ENCODE measurements at regions not wholly inside any gene's neighbourhood (a gene's known extent, or its start where the extent isn't known, plus 50 kb on each side); places are given as distances from the start of the nearest gene placed in this dataset.

GRCh38 chr2:114046866-114047435 is 157.1 kb downstream of the ACTR3 start:
- in situ Hi-C loops (cut with HindIII; ENCODE audit: extremely low pct_ligation_motif_present, low pct_unique_long_range_greater_than_20kb): no loop called here
- POLR2A ChIA-PET: no interaction called here

More at GRCh38 chr2:114046866-114047435, 157.1 kb downstream of the ACTR3 start:
- H3K36me3 ChIP-seq (replicated peaks in 1 of 2; ENCODE audit: control insufficient read depth in 1 of 2, insufficient read depth in 2 of 2, low read length in 2 of 2): no peaks in the 10 kb centered on the region
- intact Hi-C loops (cut with micrococcal nuclease; ENCODE audit: unreplicated experiment): no loop called here
- no peak overlapping the region for H3K27ac ChIP-seq (ENCODE audit: extremely low read length, insufficient read depth, low read length)
- no peaks in the 10 kb centered on the region for H3K27me3 ChIP-seq (ENCODE audit: control insufficient read depth in 1 of 2, insufficient read depth in 2 of 2, low read length in 2 of 2)
- H4K20me1 ChIP-seq (ENCODE audit: insufficient read depth, low read length): no peaks in the 10 kb centered on the region
- H3K79me2 ChIP-seq (ENCODE audit: insufficient read depth, low read length): no peaks in the 10 kb centered on the region
- CTCF ChIA-PET (ENCODE audit: low intra/inter-chr PET ratio, low total read pairs): no interaction called here
- H3K4me2 ChIP-seq (ENCODE audit: low read depth, low read length): no peak overlapping the region
- no peak overlapping the region for H3K4me3 ChIP-seq (replicated peaks in 1 of 3; ENCODE audit: insufficient read depth in 1 of 3, low read depth in 2 of 3, low read length in 3 of 3)
- FAIRE-seq (no peak), DNase-seq (ENCODE audit: low spot score) (no peak), ATAC-seq (no peak)
- no peaks in the 10 kb centered on the region for H3K9me3 ChIP-seq (ENCODE audit: low read length)
- H3K4me1 ChIP-seq (ENCODE audit: insufficient read depth, low read length): no peaks in the 10 kb centered on the region
- TF ChIP-seq POLR2AphosphoS2 (IDR thresholded peaks at IDR 0.05; ENCODE audit: low read depth, low read length): no peak
- no peak for TF ChIP-seq ZNF674 (CRISPR knock-in tag; IDR thresholded peaks at IDR 0.05; ENCODE audit: low read depth)
- no peak for TF ChIP-seq AKAP8 (CRISPR knock-in tag; IDR thresholded peaks at IDR 0.05)
- no peak for TF ChIP-seq CEBPB (IDR thresholded peaks at IDR 0.05; ENCODE audit: borderline replicate concordance, low read depth, low read length)
- no peak for TF ChIP-seq ZNF121 (CRISPR knock-in tag; IDR thresholded peaks at IDR 0.05)
- no peak for TF ChIP-seq IRX3 (CRISPR knock-in tag; IDR thresholded peaks at IDR 0.05; ENCODE audit: borderline replicate concordance, low read depth)
- TF ChIP-seq, protein P1, sequence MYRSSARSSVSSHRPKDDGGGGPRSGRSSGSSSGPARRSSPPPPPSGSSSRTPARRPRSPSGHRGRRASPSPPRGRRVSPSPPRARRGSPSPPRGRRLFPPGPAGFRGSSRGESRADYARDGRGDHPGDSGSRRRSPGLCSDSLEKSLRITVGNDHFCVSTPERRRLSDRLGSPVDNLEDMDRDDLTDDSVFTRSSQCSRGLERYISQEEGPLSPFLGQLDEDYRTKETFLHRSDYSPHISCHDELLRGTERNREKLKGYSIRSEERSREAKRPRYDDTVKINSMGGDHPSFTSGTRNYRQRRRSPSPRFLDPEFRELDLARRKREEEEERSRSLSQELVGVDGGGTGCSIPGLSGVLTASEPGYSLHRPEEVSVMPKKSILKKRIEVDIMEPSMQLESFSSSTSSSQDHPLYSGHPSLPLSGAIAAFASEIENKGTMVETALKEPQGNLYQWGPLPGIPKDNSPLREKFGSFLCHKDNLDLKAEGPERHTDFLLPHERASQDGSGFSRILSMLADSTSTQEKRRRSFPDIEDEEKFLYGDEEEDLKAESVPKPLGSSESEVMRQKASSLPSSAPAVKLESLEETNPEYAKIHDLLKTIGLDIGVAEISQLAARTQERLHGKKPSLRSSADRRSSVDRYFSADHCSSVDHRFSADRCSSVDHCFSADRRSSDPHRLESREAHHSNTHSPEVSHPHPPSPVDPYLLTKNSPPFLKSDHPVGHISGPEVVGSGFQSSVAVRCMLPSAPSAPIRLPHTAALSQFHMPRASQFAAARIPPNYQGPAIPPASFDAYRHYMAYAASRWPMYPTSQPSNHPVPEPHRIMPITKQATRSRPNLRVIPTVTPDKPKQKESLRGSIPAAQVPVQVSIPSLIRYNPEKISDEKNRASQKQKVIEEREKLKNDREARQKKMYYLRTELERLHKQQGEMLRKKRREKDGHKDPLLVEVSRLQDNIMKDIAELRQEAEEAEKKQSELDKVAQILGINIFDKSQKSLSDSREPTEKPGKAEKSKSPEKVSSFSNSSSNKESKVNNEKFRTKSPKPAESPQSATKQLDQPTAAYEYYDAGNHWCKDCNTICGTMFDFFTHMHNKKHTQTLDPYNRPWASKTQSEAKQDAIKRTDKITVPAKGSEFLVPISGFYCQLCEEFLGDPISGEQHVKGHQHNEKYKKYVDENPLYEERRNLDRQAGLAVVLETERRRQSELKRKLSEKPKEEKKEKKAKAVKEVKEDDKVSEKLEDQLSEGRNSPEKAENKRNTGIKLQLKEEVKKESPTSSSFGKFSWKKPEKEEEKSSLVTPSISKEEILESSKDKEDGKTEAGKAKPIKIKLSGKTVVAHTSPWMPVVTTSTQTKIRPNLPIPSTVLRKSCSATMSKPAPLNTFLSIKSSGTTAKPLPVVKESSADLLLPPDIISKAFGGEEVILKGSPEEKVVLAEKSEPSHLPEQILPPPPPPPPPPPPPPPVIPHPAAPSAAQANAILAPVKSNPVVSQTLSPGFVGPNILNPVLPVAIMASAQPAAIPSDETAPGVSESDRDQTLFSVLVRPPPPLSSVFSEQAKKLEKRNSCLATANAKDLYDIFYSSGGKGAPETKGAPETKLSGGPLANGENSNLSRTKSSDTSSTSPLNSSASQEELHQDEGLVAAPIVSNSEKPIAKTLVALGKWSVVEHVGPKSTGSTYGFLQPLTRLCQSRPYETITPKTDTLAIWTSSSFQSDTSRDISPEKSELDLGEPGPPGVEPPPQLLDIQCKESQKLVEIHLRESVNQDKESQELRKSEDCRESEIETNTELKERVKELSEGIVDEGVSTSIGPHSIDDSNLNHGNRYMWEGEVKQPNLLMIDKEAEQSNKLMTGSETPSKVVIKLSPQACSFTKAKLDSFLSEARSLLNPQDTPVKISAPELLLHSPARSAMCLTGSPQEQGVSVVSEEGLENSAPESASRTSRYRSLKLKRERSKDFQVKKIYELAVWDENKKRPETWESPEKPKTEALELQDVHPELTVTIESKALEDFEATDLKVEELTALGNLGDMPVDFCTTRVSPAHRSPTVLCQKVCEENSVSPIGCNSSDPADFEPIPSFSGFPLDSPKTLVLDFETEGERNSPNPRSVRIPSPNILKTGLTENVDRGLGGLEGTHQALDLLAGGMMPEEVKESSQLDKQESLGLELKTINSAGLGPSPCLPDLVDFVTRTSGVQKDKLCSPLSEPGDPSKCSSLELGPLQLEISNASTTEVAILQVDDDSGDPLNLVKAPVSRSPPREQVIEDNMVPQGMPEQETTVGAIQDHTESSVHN (CRISPR knock-in tag; IDR thresholded peaks at IDR 0.05): no peak
- no peak for TF ChIP-seq SNAI1 (CRISPR knock-in tag; IDR thresholded peaks at IDR 0.05; ENCODE audit: borderline replicate concordance)
- TF ChIP-seq, protein P2, sequence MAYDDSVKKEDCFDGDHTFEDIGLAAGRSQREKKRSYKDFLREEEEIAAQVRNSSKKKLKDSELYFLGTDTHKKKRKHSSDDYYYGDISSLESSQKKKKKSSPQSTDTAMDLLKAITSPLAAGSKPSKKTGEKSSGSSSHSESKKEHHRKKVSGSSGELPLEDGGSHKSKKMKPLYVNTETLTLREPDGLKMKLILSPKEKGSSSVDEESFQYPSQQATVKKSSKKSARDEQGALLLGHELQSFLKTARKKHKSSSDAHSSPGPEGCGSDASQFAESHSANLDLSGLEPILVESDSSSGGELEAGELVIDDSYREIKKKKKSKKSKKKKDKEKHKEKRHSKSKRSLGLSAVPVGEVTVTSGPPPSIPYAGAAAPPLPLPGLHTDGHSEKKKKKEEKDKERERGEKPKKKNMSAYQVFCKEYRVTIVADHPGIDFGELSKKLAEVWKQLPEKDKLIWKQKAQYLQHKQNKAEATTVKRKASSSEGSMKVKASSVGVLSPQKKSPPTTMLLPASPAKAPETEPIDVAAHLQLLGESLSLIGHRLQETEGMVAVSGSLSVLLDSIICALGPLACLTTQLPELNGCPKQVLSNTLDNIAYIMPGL (CRISPR knock-in tag; IDR thresholded peaks at IDR 0.05; ENCODE audit: borderline replicate concordance in 1 of 2, low read depth in 1 of 2): no peak
- TF ChIP-seq ASH2L (IDR thresholded peaks at IDR 0.05; ENCODE audit: insufficient read length, low read depth, low read length): no peak
- TF ChIP-seq, protein P3, sequence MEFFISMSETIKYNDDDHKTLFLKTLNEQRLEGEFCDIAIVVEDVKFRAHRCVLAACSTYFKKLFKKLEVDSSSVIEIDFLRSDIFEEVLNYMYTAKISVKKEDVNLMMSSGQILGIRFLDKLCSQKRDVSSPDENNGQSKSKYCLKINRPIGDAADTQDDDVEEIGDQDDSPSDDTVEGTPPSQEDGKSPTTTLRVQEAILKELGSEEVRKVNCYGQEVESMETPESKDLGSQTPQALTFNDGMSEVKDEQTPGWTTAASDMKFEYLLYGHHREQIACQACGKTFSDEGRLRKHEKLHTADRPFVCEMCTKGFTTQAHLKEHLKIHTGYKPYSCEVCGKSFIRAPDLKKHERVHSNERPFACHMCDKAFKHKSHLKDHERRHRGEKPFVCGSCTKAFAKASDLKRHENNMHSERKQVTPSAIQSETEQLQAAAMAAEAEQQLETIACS (CRISPR knock-in tag; IDR thresholded peaks at IDR 0.05): no peak
- TF ChIP-seq ZNF780A (CRISPR knock-in tag; IDR thresholded peaks at IDR 0.05): no peak
- no peak overlapping the region for H3K9ac ChIP-seq (ENCODE audit: insufficient read depth, low read depth, low read length)
- BruUV-seq (replicated peaks): no TSS peak
- no peak overlapping the region for H2AFZ ChIP-seq (ENCODE audit: low read length)
- WGBS (ENCODE audit: low lambda C conversion rate): 1% methylated on average over 3 of the region's 3 CpGs
